ENCODE measurements at regions not wholly inside any gene's neighbourhood (a gene's known extent, or its start where the extent isn't known, plus 50 kb on each side); places are given as distances from the start of the nearest gene placed in this dataset.

DNA sequence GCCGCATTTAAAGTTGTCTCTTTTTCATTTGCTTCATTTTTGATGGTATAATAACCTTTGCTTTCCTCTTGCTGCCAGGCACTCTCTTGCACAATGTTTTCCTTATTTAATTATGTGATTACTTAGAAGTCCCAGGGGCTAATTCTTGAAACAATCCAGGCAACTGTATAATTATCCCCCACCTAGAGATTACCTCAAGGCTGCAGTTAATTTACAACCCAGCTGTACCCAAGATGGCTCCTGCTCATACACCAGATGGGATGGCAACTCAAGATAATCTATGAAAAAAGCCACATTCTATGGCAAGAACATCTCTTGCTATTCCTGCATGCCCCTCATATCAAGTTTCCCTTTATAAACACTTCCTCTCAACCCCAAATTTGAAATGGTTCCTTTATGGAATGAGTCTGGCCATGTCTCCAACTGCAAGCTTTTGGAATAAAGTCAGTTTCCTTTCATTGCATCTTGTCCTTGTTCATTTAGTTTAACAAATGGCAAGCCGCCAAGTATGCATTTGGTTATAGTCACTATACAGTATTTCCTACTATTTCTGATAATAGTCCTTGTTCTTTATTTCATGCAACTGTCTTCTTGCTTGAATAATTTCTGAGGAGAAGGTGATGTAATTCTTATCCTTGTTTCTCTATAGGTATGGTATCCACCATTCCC lies 1042.6 kb downstream of the PLA2G4A start:
- TF ChIP-seq, protein P1, sequence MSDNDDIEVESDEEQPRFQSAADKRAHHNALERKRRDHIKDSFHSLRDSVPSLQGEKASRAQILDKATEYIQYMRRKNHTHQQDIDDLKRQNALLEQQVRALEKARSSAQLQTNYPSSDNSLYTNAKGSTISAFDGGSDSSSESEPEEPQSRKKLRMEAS (IDR thresholded peaks at IDR 0.05): no peak
- TF ChIP-seq YY1 (IDR thresholded peaks at IDR 0.05; ENCODE audit: low read depth): no peak
